Sigmoid colon (tissue), 6 donors: ENCODE measurements at regions not wholly inside any gene's neighbourhood (a gene's known extent, or its start where the extent isn't known, plus 50 kb on each side); places are given as distances from the start of the nearest gene placed in this dataset.

Experiments used
- DNase-seq: peaks from one replicate; pipeline ENCODE4 v3.0.0-alpha.2; 2019
- H3K27ac ChIP-seq, 4 donors: fragments of 200-600 bp; sonication (generic); one replicate each; pipeline ENCODE4 v1.5.1; 2016 to 2019; ENCODE audit warnings: mild to moderate bottlenecking in 1 of 4
- H3K27me3 ChIP-seq, 3 donors: fragments of 200-600 bp; sonication (generic); one replicate each; pipeline ENCODE4 v1.5.1; 2019; ENCODE audit warnings: mild to moderate bottlenecking in 1 of 3
- H3K36me3 ChIP-seq, 4 donors: fragments of 200-600 bp; sonication (generic); one replicate each; pipeline ENCODE4 v1.5.1; 2016 to 2019
- H3K4me1 ChIP-seq, 4 donors: fragments of 200-600 bp; sonication (generic); one replicate each; pipeline ENCODE4 v1.5.1; 2017 to 2019
- H3K4me3 ChIP-seq, 4 donors: fragments of 200-600 bp; sonication (generic); one replicate each; pipeline ENCODE4 v1.5.1; 2017 to 2019; ENCODE audit warnings: mild to moderate bottlenecking in 2 of 4, moderate library complexity in 1 of 4
- H3K9me3 ChIP-seq, 4 donors: fragments of 200-600 bp in 3 of 4; sonication (generic) in 3 of 4; one replicate each; pipeline versions ENCODE4 v1.5.1 to v1.6.1; 2013 to 2019
- CTCF ChIP-seq, 4 experiments: fragments of 450-650 bp in 3 of 4; fragments of 200-600 bp in 1 of 4; IDR thresholded peaks; one replicate each; pipeline ENCODE4 v1.5.1; 2016 to 2019; ENCODE audit warnings: antibody characterized with exemption in 4 of 4, mild to moderate bottlenecking in 3 of 4, moderate library complexity in 2 of 4
- EP300 ChIP-seq, 4 donors: sonication (generic); formaldehyde crosslinking; IDR thresholded peaks; one replicate each; pipeline ENCODE4 v1.6.1; 2017; ENCODE audit warnings: antibody characterized with exemption in 4 of 4
- POLR2A ChIP-seq, 2 donors: fragments of 450-650 bp; IDR thresholded peaks; one replicate each; pipeline ENCODE4 v1.6.1; 2016; ENCODE audit warnings: antibody characterized with exemption in 2 of 2, mild to moderate bottlenecking in 2 of 2, moderate library complexity in 2 of 2
- POLR2AphosphoS5 ChIP-seq, 4 donors: sonication (generic); formaldehyde crosslinking; IDR thresholded peaks; one replicate each; pipeline ENCODE4 v1.6.1; 2017; ENCODE audit warnings: antibody characterized with exemption in 4 of 4
- WGBS, 2 donors: extraction: QIAGEN DNeasy Blood & Tissue Kit; methylation state at CpG; one replicate each; pipeline ENCODE4 v1.1.7; 2013; 5-methylcytosine and 5-hydroxymethylcytosine counted together
- intact Hi-C: fragments of 100-400 bp; cut with DNase I; formaldehyde crosslinking; loops from one replicate; pipeline ENCODE4 v1.15.1; 2023
- donor health status: healthy with polysubstance abuse.
- donor health status: healthy.

GRCh38 chr12:116393859-116394650, 116.6 kb upstream of the MED13L start:
- intact Hi-C loops, result no loop called here
- Histone ChIP-seq H3K9me3 (no peaks in the 10 kb centered on the region), H3K4me1 (peaks cover 0 to 14% (median 8%) of the 10 kb centered on the region in 4 donors), H3K36me3 (no peaks in the 10 kb centered on the region), H3K4me3 (no peak overlapping the region), H3K27ac (no peak overlapping the region), H3K27me3 (no peaks in the 10 kb centered on the region)
- TF ChIP-seq EP300 (IDR thresholded peaks at IDR 0.05) (no peak), CTCF (IDR thresholded peaks at IDR 0.05) (no peak), POLR2AphosphoS5 (IDR thresholded peaks at IDR 0.05) (no peak)
- no peak for DNase-seq
- WGBS, 2 donors, result 87 to 90% methylated on average over 14 of the region's 14 CpGs

GRCh38 chr12:116395396-116395795, 117.9 kb upstream of the MED13L start:
- Histone ChIP-seq H3K27me3 (no peaks in the 10 kb centered on the region), H3K36me3 (no peaks in the 10 kb centered on the region), H3K4me1 (peaks cover 0 to under 1% (median 0%) of the 10 kb centered on the region in 4 donors), H3K27ac (no peak overlapping the region), H3K4me3 (no peak overlapping the region), H3K9me3 (no peaks in the 10 kb centered on the region)
- no peak for DNase-seq
- TF ChIP-seq POLR2AphosphoS5 (IDR thresholded peaks at IDR 0.05) (no peak), EP300 (IDR thresholded peaks at IDR 0.05) (no peak), CTCF (IDR thresholded peaks at IDR 0.05) (no peak), POLR2A (IDR thresholded peaks at IDR 0.05) (no peak)
- WGBS, 2 donors, result 42 to 97% methylated on average over 1 of the region's 1 CpG
- intact Hi-C loops, result no loop called here

- intact Hi-C loops, result no loop called here
- WGBS, 2 donors, result 69 to 86% methylated on average over 3 of the region's 3 CpGs
- H3K27me3 ChIP-seq, result no peaks in the 10 kb centered on the region
- no peaks in the 10 kb centered on the region for H3K9me3 ChIP-seq
- DNase-seq, result no peak
- no peak overlapping the region for H3K4me3 ChIP-seq
- TF ChIP-seq EP300 (IDR thresholded peaks at IDR 0.05), result no peak
- TF ChIP-seq POLR2AphosphoS5 (IDR thresholded peaks at IDR 0.05), result no peak
- no peak overlapping the region for H3K27ac ChIP-seq
- no peaks in the 10 kb centered on the region for H3K4me1 ChIP-seq
- no peaks in the 10 kb centered on the region for H3K36me3 ChIP-seq
Measured at GRCh38 chr12:116397148-116397547, 119.7 kb upstream of the MED13L start.

GRCh38 chr12:116398193-116398592, 120.7 kb upstream of the MED13L start:
- H3K27ac ChIP-seq, result no peak overlapping the region
- no peak for TF ChIP-seq CTCF (IDR thresholded peaks at IDR 0.05)
- TF ChIP-seq EP300 (IDR thresholded peaks at IDR 0.05), result no peak
- no peak for TF ChIP-seq POLR2A (IDR thresholded peaks at IDR 0.05)
- TF ChIP-seq POLR2AphosphoS5 (IDR thresholded peaks at IDR 0.05), result no peak
- no peak for DNase-seq
- no peak overlapping the region for H3K4me3 ChIP-seq
- intact Hi-C loops, result no loop called here
- H3K9me3 ChIP-seq, result no peaks in the 10 kb centered on the region
- no peaks in the 10 kb centered on the region for H3K4me1 ChIP-seq
- H3K36me3 ChIP-seq, result no peaks in the 10 kb centered on the region
- no peaks in the 10 kb centered on the region for H3K27me3 ChIP-seq

GRCh38 chr12:116399055-116399454, 121.6 kb upstream of the MED13L start:
- H3K36me3 ChIP-seq, result no peaks in the 10 kb centered on the region
- H3K4me3 ChIP-seq, result no peak overlapping the region
- DNase-seq, result no peak
- H3K27ac ChIP-seq, result no peak overlapping the region
- H3K27me3 ChIP-seq, result no peaks in the 10 kb centered on the region
- no peaks in the 10 kb centered on the region for H3K4me1 ChIP-seq
- intact Hi-C loops, result no loop called here
- H3K9me3 ChIP-seq, result no peaks in the 10 kb centered on the region
- TF ChIP-seq POLR2AphosphoS5 (IDR thresholded peaks at IDR 0.05), result no peak
- no peak for TF ChIP-seq EP300 (IDR thresholded peaks at IDR 0.05)
- no peak for TF ChIP-seq CTCF (IDR thresholded peaks at IDR 0.05)
- no peak for TF ChIP-seq POLR2A (IDR thresholded peaks at IDR 0.05)
- WGBS, 2 donors, result 91 to 95% methylated on average over 1 of the region's 1 CpG
